GM23338 (cell line): ENCODE measurements at regions not wholly inside any gene's neighbourhood (a gene's known extent, or its start where the extent isn't known, plus 50 kb on each side); places are given as distances from the start of the nearest gene placed in this dataset. TPM values are rescaled to one million over a fixed set of nuclear protein-coding genes. Genes with fewer than 3 reads are reported as not detected.
"Not testable (repeated sequence)": the region's sequence is repeated elsewhere in the genome, so short reads cannot be mapped to it uniquely, and the experiment has no call there.

Experiments used
- ATAC-seq: fragments of 200-7000 bp; cut with Tn5 transposase; 3 replicates; pipeline ENCODE4 v1.9.1; 2020
- DNase-seq: peaks from one replicate; pipeline ENCODE4 v3.0.0-alpha.2; 2015; ENCODE audit warnings: low spot score
- H2AFZ ChIP-seq: fragments of 200-600 bp; sonication (generic); 2 replicates; pipeline ENCODE4 v1.8.0; 2016; ENCODE audit warnings: antibody characterized with exemption, mild to moderate bottlenecking, moderate library complexity
- H3F3A ChIP-seq: fragments of 200-600 bp; sonication (generic); replicated peaks from 2 replicates; pipeline ENCODE4 v1.8.0; 2017; ENCODE audit warnings: antibody characterized with exemption, mixed run types, low read depth
- H3K27ac ChIP-seq: fragments of 200-600 bp; sonication (generic); 2 replicates; pipeline ENCODE4 v1.6.1; 2016; ENCODE audit warnings: low read depth
- H3K27me3 ChIP-seq: fragments of 200-600 bp; sonication (generic); 2 replicates; pipeline ENCODE4 v1.8.0; 2016; ENCODE audit warnings: mild to moderate bottlenecking, mixed run types, moderate library complexity; ENCODE audit not compliant: insufficient read depth
- H3K36me3 ChIP-seq: fragments of 200-600 bp; sonication (generic); 2 replicates; pipeline ENCODE4 v1.8.0; 2016; ENCODE audit warnings: mild to moderate bottlenecking; ENCODE audit not compliant: insufficient read depth
- H3K4me1 ChIP-seq: fragments of 200-600 bp; sonication (generic); 2 replicates; pipeline ENCODE4 v1.8.0; 2016; ENCODE audit warnings: mild to moderate bottlenecking, moderate library complexity; ENCODE audit not compliant: insufficient read depth
- H3K4me2 ChIP-seq: fragments of 200-600 bp; sonication (generic); 2 replicates; pipeline ENCODE4 v1.7.1; 2017; ENCODE audit warnings: mixed run types
- H3K4me3 ChIP-seq: fragments of 200-600 bp; sonication (generic); 2 replicates; pipeline ENCODE4 v1.6.1; 2016; ENCODE audit warnings: mixed run types
- H3K79me2 ChIP-seq: fragments of 200-600 bp; sonication (generic); replicated peaks from 2 replicates; pipeline ENCODE4 v1.8.0; 2017; ENCODE audit warnings: mild to moderate bottlenecking; ENCODE audit not compliant: insufficient read depth
- H3K9me2 ChIP-seq: fragments of 200-600 bp; sonication (generic); 2 replicates; pipeline ENCODE4 v1.8.0; 2017; ENCODE audit not compliant: insufficient read depth
- H4K20me1 ChIP-seq: fragments of 200-600 bp; sonication (generic); replicated peaks from 2 replicates; pipeline ENCODE4 v1.8.0; 2017; ENCODE audit warnings: mild to moderate bottlenecking; ENCODE audit not compliant: insufficient read depth
- H3K27ac Mint-ChIP-seq: 2 replicates; pipeline ENCODE4 v1.8.0; 2020; ENCODE audit warnings: inconsistent platforms, mild to moderate bottlenecking, moderate library complexity, mixed read lengths
- H3K27me3 Mint-ChIP-seq: 3 replicates; pipeline ENCODE4 v1.8.0; 2022; ENCODE audit warnings: low read depth, mild to moderate bottlenecking, moderate library complexity, mixed read lengths, inconsistent platforms; ENCODE audit not compliant: insufficient read depth, poor library complexity
- H3K36me3 Mint-ChIP-seq: 3 replicates; pipeline ENCODE4 v1.8.0; 2021; ENCODE audit warnings: low read depth, mild to moderate bottlenecking, inconsistent platforms, moderate library complexity, mixed read lengths
- H3K4me1 Mint-ChIP-seq: 3 replicates; pipeline ENCODE4 v1.8.0; 2020; ENCODE audit warnings: mild to moderate bottlenecking, inconsistent platforms, mixed read lengths
- H3K4me3 Mint-ChIP-seq: 3 replicates; pipeline ENCODE4 v1.8.0; 2021; ENCODE audit warnings: moderate library complexity, mild to moderate bottlenecking, inconsistent platforms, mixed read lengths
- H3K9me3 Mint-ChIP-seq: 3 replicates; pipeline ENCODE4 v1.8.0; 2020; ENCODE audit warnings: moderate library complexity, mild to moderate bottlenecking, inconsistent platforms, mixed read lengths
- small RNA-seq: library from RNA; depleted of rRNA; stranded (forward); fragments of <200 nt; gene quantifications from one replicate; pipeline ENCODE3, GENCODE V24; 2014; ENCODE audit warnings: low replicate concordance

DNA sequence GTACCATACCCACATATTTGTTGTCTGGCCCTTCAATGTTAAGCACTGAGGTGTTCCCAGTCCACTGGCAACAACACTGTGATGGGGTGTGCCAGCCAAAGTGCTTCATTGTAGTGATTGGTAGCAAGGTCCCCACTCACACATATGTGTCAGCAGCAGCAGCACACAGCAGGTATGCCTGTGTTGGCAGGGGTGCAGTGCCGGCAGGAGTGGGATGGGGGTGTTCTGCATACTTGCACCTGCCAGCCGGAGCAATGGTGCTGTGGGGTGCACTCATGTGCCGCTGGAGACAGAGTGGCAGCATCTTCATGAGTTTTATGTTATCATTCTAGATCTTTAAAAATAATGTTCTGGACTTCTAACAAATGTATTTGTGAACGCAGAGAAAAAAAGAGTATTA, 987.8 kb downstream of the RPIA start:
- not testable (repeated sequence) for DNase-seq, H3F3A ChIP-seq, H3K79me2 ChIP-seq, H3K4me1 ChIP-seq, ATAC-seq, H3K9me2 ChIP-seq, H3K4me1 Mint-ChIP-seq, H3K27me3 Mint-ChIP-seq, H3K27ac Mint-ChIP-seq, H3K4me2 ChIP-seq, H3K4me3 Mint-ChIP-seq, H2AFZ ChIP-seq, H4K20me1 ChIP-seq, H3K27ac ChIP-seq, H3K4me3 ChIP-seq, H3K36me3 ChIP-seq
- peaks cover 94% of the 10 kb centered on the region for H3K9me3 Mint-ChIP-seq
- peaks cover 50% of the 10 kb centered on the region for H3K36me3 Mint-ChIP-seq
- peaks cover 80% of the 10 kb centered on the region for H3K27me3 ChIP-seq

Small RNA genes lying in the stretch of these regions (small RNA-seq; reads per million reads assigned to genes)
- not detected for gene RF00001
